Endothelial cell of umbilical vein (primary cell): ENCODE measurements at regions not wholly inside any gene's neighbourhood (a gene's known extent, or its start where the extent isn't known, plus 50 kb on each side); places are given as distances from the start of the nearest gene placed in this dataset.

ENCODE experiments used
- BruUV-seq: library from RNA; stranded (reverse); fragments of 400-500 nt; replicated peaks from 2 replicates; lab custom pipeline; 2021; lab: Mats Ljungman, UMichigan
- CTCF ChIA-PET: fragments of 300-600, 350-600 bp; sonication (Branson Sonifier 250); formaldehyde crosslinking; loops from one replicate; lab custom pipeline; 2021; ENCODE audit warnings: antibody characterized with exemption, inconsistent platforms; lab: Charles Lee
- POLR2A ChIA-PET: fragments of 300-600, 350-600 bp; sonication (Branson Sonifier 250); formaldehyde crosslinking; loops from one replicate; lab custom pipeline; 2021; ENCODE audit warnings: antibody characterized with exemption, inconsistent platforms; lab: Charles Lee
- DNase-seq: peaks from one replicate; pipeline ENCODE4 v3.0.0-alpha.2; 2011; ENCODE audit warnings: low read depth, low spot score
- FAIRE-seq: peaks from 2 replicates; lab custom pipeline; 2011; peaks lifted over from hg19 to GRCh38; lab: Jason Lieb, UNC
- H2AFZ ChIP-seq: 2 replicates; pipeline ENCODE4 v1.6.0; 2012; ENCODE audit warnings: low read depth, low read length, control low read depth, inconsistent platforms
- H3K27ac ChIP-seq: 2 replicates; pipeline ENCODE4 v1.5.1; 2011; ENCODE audit warnings: low read depth, mild to moderate bottlenecking, control low read depth, low read length, moderate library complexity; ENCODE audit not compliant: insufficient read depth
- H3K27me3 ChIP-seq, 2 experiments: 2 replicates each; pipeline versions ENCODE4 v1.6.0 to v1.6.1; 2011; ENCODE audit warnings: low read length in 2 of 2, mixed read lengths in 1 of 2; ENCODE audit not compliant: control insufficient read depth in 2 of 2, insufficient read depth in 2 of 2
- H3K36me3 ChIP-seq, 2 experiments: 2 replicates in 1 of 2; 3 replicates in 1 of 2; pipeline ENCODE4 v1.5.1; 2011; ENCODE audit warnings: low read length in 2 of 2, mild to moderate bottlenecking in 1 of 2, moderate library complexity in 1 of 2; ENCODE audit not compliant: control insufficient read depth in 2 of 2, insufficient read depth in 2 of 2; ENCODE audit errors: extremely low read depth in 1 of 2
- H3K4me1 ChIP-seq: 3 replicates; pipeline ENCODE4 v1.5.1; 2011; ENCODE audit warnings: mild to moderate bottlenecking, low read length; ENCODE audit not compliant: control insufficient read depth, insufficient read depth; ENCODE audit errors: extremely low read depth
- H3K4me2 ChIP-seq: 2 replicates; pipeline ENCODE4 v1.6.1; 2011; ENCODE audit warnings: low read length, control low read depth, mixed read lengths; ENCODE audit not compliant: insufficient read depth
- H3K4me3 ChIP-seq, 3 experiments: fragments of 200-600 bp in 1 of 3; sonication (generic), shearing (Covaris generic) in 1 of 3; replicated peaks in 1 of 3; 2 replicates each; pipeline ENCODE4 v1.5.1; 2011 to 2016; ENCODE audit warnings: control low read depth in 3 of 3, low read length in 3 of 3, mild to moderate bottlenecking in 2 of 3, inconsistent platforms in 1 of 3, low read depth in 1 of 3, moderate library complexity in 1 of 3; ENCODE audit not compliant: insufficient read depth in 1 of 3
- H3K79me2 ChIP-seq: 2 replicates; pipeline ENCODE4 v1.6.0; 2012; ENCODE audit warnings: low read length, inconsistent platforms; ENCODE audit not compliant: control insufficient read depth, insufficient read depth
- H3K9ac ChIP-seq: replicated peaks from 2 replicates; pipeline ENCODE3; 2011; ENCODE audit warnings: low read length, control low read depth; ENCODE audit not compliant: insufficient read depth; ENCODE audit errors: extremely low read depth
- H3K9me1 ChIP-seq: replicated peaks from 3 replicates; pipeline ENCODE4 v1.6.0; 2011; ENCODE audit warnings: mild to moderate bottlenecking, low read length; ENCODE audit not compliant: control insufficient read depth, insufficient read depth; ENCODE audit errors: extremely low read depth
- H3K9me3 ChIP-seq: replicated peaks from 2 replicates; pipeline ENCODE4 v1.5.1; 2012; ENCODE audit warnings: low read length, inconsistent platforms; ENCODE audit not compliant: control insufficient read depth, insufficient read depth
- H4K20me1 ChIP-seq: replicated peaks from 2 replicates; pipeline ENCODE3; 2011; ENCODE audit warnings: mild to moderate bottlenecking, low read length; ENCODE audit not compliant: control insufficient read depth, insufficient read depth; ENCODE audit errors: extremely low read depth
- CTCF ChIP-seq, 2 donors: IDR thresholded peaks; 1 replicate in 1 of 2; 2 replicates in 1 of 2; pipeline ENCODE4 v1.5.1; 2011; ENCODE audit warnings: low read length in 2 of 2, mild to moderate bottlenecking in 2 of 2, moderate library complexity in 2 of 2, control low read depth in 1 of 2, inconsistent platforms in 1 of 2, low read depth in 1 of 2; ENCODE audit not compliant: insufficient read depth in 1 of 2; ENCODE audit errors: extremely low read depth in 1 of 2
- EZH2 ChIP-seq: IDR thresholded peaks from 2 replicates; pipeline ENCODE4 v1.6.1; 2012; ENCODE audit warnings: borderline replicate concordance, low read depth, mild to moderate bottlenecking, moderate library complexity, low read length, inconsistent platforms; ENCODE audit not compliant: severe bottlenecking
- FOS ChIP-seq: IDR thresholded peaks from 2 replicates; pipeline ENCODE4 v1.6.1; 2011; ENCODE audit warnings: mild to moderate bottlenecking, low read length, moderate library complexity, borderline replicate concordance; ENCODE audit not compliant: insufficient read depth
- GATA2 ChIP-seq: IDR thresholded peaks from 2 replicates; pipeline ENCODE4 v1.7.0; 2011; ENCODE audit warnings: low read depth, mild to moderate bottlenecking, moderate library complexity, mixed read lengths, low read length; ENCODE audit not compliant: insufficient read length, insufficient read depth
- JUN ChIP-seq: IDR thresholded peaks from 2 replicates; pipeline ENCODE4 v1.6.1; 2011; ENCODE audit warnings: borderline replicate concordance, low read depth; ENCODE audit not compliant: insufficient read length, insufficient read depth
- MAX ChIP-seq: IDR thresholded peaks from 2 replicates; pipeline ENCODE4 v1.6.1; 2011; ENCODE audit not compliant: insufficient read depth, insufficient read length
- MYC ChIP-seq: IDR thresholded peaks from one replicate; pipeline ENCODE4 v1.6.1; 2011; ENCODE audit warnings: mild to moderate bottlenecking, low read depth, low read length
- POLR2A ChIP-seq: IDR thresholded peaks from 2 replicates; pipeline ENCODE4 v1.6.1; 2012; ENCODE audit warnings: low read depth, mild to moderate bottlenecking, control low read depth, low read length
- POLR2AphosphoS5 ChIP-seq: IDR thresholded peaks from 2 replicates; pipeline ENCODE4 v1.6.1; 2012; ENCODE audit warnings: low read depth, mild to moderate bottlenecking, control low read depth, low read length, moderate library complexity; ENCODE audit not compliant: insufficient read depth
- dilution Hi-C: fragments of 300-500 bp; cut with MboI; formaldehyde crosslinking; loops from one replicate; pipeline ENCODE4 v1.15.0; 2019; ENCODE audit warnings: low sequenced_read_pairs; ENCODE audit not compliant: extremely low pct_ligation_motif_present
- intact Hi-C: fragments of 100-400 bp; cut with micrococcal nuclease; formaldehyde crosslinking; loops from one replicate; pipeline ENCODE4 v1.10.0; 2022

GRCh38 chr5:82511134-82511533 lies 233.0 kb upstream of the RPS23 start:
- no peaks in the 10 kb centered on the region for H3K27me3 ChIP-seq
- no peak overlapping the region for H3K4me2 ChIP-seq
- no peaks in the 10 kb centered on the region for H3K79me2 ChIP-seq
- H4K20me1 ChIP-seq, result no peaks in the 10 kb centered on the region
- H3K9ac ChIP-seq, result no peak overlapping the region
- no peak overlapping the region for H3K4me3 ChIP-seq
- no TSS peak for BruUV-seq
- FAIRE-seq (no peak), DNase-seq (no peak)
- intact Hi-C loops, result no loop called here
- TF ChIP-seq GATA2, result no peak
- no peak for TF ChIP-seq FOS
- TF ChIP-seq JUN, result no peak
- TF ChIP-seq POLR2AphosphoS5, result no peak
- no peak for TF ChIP-seq MAX
- no peak for TF ChIP-seq POLR2A
- TF ChIP-seq EZH2, result no peak
- no peak for TF ChIP-seq CTCF (IDR thresholded peaks at IDR 0.05; ENCODE audit: extremely low read depth in 1 of 2, insufficient read depth in 1 of 2, low read depth in 1 of 2, low read length in 2 of 2)
- TF ChIP-seq MYC, result no peak
- no peaks in the 10 kb centered on the region for H3K4me1 ChIP-seq
- H3K36me3 ChIP-seq, result no peaks in the 10 kb centered on the region
- CTCF ChIA-PET, result interaction anchor here (1.2 kb wide), 1 partner anchor 16 kb away, joined by 4 read pairs; no protein-coding TSS in a partner anchor
- no peak overlapping the region for H2AFZ ChIP-seq
- POLR2A ChIA-PET, result no interaction called here
- dilution Hi-C loops, result no loop called here
- no peaks in the 10 kb centered on the region for H3K9me1 ChIP-seq
- H3K9me3 ChIP-seq, result no peaks in the 10 kb centered on the region
- no peak overlapping the region for H3K27ac ChIP-seq
